HL-60/S4 treated with retinoic acid at 250 ng/mL for 4 days and 3 days (cell line): ENCODE measurements at regions not wholly inside any gene's neighbourhood (a gene's known extent, or its start where the extent isn't known, plus 50 kb on each side); places are given as distances from the start of the nearest gene placed in this dataset.

ENCODE experiments used
- in situ Hi-C: fragments of 300-500 bp; cut with MboI; formaldehyde crosslinking; loops from 2 replicates; pipeline ENCODE4 v1.7.0; 2022; ENCODE audit warnings: low sequenced_read_pairs

GRCh38 chr3:150248888-150249681, 159.0 kb upstream of the TSC22D2 start:
- in situ Hi-C loops = loop anchor here (25.0 kb wide), 1 partner anchor 238 kb away; no protein-coding TSS in a partner anchor

DNA sequence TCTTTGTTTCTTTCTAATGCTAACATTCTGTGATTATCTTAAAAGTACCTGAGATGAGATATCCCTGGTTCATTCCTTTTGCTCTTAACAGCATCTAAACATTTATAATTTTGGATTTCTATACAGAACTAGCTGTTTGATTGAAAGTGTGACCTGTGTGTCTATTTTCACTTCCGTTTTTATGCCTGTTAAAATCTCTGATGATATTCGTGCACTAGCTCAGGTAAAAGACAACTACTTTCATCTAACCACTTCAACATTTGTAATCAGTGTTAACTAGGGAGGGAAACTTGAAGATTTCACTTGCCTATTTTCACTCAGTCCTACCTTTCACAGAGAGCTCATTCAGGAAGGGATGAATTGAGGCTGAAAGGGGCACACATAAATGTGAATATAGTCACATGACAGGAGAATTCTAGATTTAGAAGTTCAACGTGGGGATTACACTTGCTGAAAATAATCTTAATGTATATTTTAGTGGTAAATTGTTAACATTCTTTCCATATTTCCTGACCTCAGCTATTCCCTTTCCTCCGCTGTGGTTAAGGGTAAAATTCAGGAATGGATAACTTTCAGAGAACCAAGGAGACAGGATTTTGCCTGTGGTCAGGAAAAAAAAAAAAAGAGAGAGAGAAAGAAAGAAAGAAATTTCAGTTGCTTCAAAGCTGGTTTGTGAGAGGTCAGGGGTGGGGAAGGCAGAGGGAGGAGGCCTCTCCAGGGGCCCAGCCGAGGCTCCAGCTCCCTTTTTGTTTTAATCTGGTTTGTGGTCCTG, 159.8 kb upstream of the TSC22D2 start:
- in situ Hi-C loops = loop anchor here (25.0 kb wide), 1 partner anchor 239 kb away; no protein-coding TSS in a partner anchor

GRCh38 chr3:150247441-150247840, 160.7 kb upstream of the TSC22D2 start:
- in situ Hi-C loops = loop anchor here (25.0 kb wide), 1 partner anchor 240 kb away; no protein-coding TSS in a partner anchor

- in situ Hi-C loops = loop anchor here (25.0 kb wide), 1 partner anchor 244 kb away; no protein-coding TSS in a partner anchor
Measured at GRCh38 chr3:150243466-150243865, 164.6 kb upstream of the TSC22D2 start.

DNA sequence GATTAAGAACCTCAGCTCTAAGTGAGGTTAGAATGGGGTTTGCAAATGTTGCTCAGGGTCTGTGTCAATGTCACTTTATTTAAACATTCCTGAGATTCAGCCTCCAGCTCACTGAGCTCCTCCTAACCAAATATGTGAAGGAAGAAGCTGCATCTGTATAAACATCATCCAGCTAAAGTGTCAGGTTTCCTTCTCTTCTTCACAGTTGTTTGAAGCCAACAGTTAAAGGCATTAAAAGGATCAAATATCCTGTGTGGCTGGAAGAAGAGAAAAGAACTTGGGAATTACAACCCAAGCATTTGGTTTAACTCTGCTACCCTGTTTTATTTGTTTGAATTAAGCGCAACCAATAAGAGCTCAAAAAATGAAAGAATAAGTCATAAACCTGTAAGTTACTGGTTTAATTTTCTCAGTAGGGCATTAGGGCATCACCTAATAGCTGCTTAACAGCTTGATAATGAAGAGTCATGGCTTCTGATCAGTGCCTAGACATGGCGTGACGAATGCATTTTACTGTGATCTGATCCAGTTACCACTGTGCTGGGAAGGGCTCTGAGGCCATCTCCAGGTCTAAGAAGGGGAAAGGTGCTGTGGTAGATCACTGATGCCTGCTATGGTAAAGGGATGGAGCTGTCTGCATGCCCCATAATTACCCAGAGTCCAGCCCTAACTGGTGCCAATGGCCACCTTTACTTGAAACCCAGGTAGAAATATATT, 165.7 kb upstream of the TSC22D2 start:
- in situ Hi-C loops = loop anchor here (25.0 kb wide), 1 partner anchor 245 kb away; no protein-coding TSS in a partner anchor

GRCh38 chr3:150240891-150241290, 167.2 kb upstream of the TSC22D2 start:
- in situ Hi-C loops = loop anchor here (25.0 kb wide), 1 partner anchor 246 kb away; no protein-coding TSS in a partner anchor

DNA sequence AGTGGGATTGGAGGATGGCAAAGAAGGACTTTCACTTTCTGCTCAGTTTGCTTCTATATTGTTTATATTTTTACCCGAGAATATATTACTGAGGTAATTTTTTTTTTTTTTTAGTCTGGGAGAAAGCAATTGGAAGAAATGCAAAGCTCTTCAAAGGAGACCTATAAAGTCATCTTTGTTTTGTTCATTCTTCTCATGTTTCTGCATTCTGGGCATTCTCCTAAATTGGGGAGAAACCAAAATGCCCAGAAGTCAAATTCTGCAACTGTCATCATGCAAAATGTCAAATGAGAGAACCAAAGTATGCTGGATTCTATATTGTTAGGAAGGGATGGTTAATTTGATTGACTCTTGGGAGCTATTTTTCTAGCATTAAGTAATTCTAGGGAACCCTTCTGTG, 168.3 kb upstream of the TSC22D2 start:
- in situ Hi-C loops = loop anchor here (25.0 kb wide), 1 partner anchor 248 kb away; no protein-coding TSS in a partner anchor

DNA sequence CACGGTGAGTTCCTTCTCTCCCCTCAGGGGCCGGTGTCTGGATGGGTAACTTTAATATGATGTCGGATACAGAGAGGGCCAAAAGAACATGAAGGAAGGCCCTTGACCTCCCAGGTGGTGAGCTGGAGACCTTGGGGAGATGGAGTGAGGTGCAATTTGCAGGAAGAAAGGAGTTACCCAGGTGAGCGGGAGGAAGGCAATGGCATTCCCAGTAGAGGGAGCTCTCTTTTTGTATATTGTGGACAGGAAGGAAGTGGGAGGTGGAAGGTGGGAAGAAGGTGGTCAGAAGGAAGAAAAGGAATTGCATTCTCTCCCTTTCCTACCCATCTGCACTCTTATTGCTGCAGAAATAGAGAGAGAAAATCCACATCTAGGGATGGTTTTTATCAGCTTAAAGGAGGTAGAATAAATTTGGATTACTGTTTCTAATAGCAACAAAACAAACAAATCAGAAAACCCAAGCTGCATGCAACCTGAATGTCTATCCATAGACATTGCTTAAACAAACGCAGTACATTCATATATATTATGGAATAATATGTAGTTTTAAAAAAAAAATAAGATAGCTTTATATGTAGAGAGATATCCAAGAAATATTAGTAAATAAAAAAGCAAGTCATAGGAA, 169.0 kb upstream of the TSC22D2 start:
- in situ Hi-C loops = loop anchor here (25.0 kb wide), 1 partner anchor 248 kb away; no protein-coding TSS in a partner anchor

GRCh38 chr3:150238048-150238802, 169.9 kb upstream of the TSC22D2 start:
- in situ Hi-C loops = loop anchor here (25.0 kb wide), 1 partner anchor 249 kb away; no protein-coding TSS in a partner anchor

DNA sequence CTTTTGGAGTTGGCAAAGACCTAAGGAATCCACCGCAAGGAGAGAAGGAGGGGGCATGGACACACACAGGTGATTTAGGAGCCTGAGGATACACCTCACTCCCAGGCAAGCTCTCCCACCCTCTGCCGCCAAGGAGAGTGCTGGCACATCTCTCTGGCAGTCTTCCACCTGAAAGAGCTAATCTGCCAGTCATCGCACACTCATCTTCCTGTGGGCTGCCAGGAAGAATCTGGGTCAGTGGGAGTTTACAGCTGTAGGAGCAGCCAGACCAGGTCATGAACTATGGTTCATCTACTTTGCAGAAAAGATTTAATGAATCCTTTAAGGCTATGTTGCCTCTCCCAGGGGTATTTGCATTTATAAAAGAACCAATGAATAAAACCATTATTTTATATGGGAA, 170.6 kb upstream of the TSC22D2 start:
- in situ Hi-C loops = loop anchor here (25.0 kb wide), 1 partner anchor 250 kb away; no protein-coding TSS in a partner anchor

GRCh38 chr3:150236316-150237082, 171.6 kb upstream of the TSC22D2 start:
- in situ Hi-C loops = loop anchor here (25.0 kb wide), 1 partner anchor 251 kb away; no protein-coding TSS in a partner anchor

GRCh38 chr3:150235799-150236198, 172.3 kb upstream of the TSC22D2 start:
- in situ Hi-C loops = loop anchor here (25.0 kb wide), 1 partner anchor 252 kb away; no protein-coding TSS in a partner anchor

DNA sequence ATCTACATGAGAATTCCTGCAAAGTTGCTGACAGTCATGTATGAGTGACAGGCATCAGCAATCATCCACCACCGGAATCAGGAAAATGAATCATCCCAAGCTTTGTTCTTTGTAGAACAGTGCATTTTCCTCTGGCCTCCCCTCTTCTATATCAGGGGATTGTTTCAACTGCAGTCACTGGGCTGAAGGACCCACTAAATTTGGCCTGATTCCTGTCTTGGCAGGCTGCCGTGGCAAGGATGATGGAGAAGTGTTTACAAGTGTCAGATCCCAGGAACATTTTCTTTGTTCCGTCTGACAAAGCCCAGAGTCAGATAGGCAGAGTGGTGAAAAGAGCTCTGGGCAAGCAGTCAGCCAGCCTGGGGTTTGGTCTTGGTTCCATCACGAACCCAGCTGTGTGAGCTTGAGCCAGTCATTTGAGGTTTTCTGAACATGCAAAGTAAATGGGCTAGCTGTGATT, 175.1 kb upstream of the TSC22D2 start:
- in situ Hi-C loops = loop anchor here (25.0 kb wide), 1 partner anchor 254 kb away; no protein-coding TSS in a partner anchor

- in situ Hi-C loops = loop anchor here (25.0 kb wide), 1 partner anchor 257 kb away; no protein-coding TSS in a partner anchor
Measured at GRCh38 chr3:150230037-150230436, 178.1 kb upstream of the TSC22D2 start.

- in situ Hi-C loops = loop anchor here (25.0 kb wide), 1 partner anchor 259 kb away; no protein-coding TSS in a partner anchor
Measured at GRCh38 chr3:150228626-150229025, 179.5 kb upstream of the TSC22D2 start.

GRCh38 chr3:150227839-150228238, 180.3 kb upstream of the TSC22D2 start:
- in situ Hi-C loops = loop anchor here (25.0 kb wide), 1 partner anchor 259 kb away; no protein-coding TSS in a partner anchor

DNA sequence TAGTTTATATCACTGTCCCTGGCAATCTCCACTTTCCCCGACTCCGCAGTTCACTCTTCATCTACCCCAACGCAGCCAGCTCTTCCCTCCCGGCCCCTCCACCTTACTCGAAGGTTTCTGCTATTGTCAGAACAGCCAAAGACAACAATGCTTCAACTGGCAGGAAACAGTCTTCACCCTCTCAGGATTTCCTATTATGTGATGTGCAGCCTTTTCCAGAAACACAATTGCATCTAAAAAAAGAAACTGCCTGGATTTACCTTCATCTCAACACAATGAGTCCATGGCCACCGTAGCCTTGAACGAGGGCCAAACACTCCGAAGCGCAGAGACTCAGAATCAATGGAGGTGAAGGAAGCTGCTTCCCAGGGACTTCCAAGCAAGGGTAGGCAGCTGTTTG, 182.1 kb upstream of the TSC22D2 start:
- in situ Hi-C loops = loop anchor here (25.0 kb wide), 1 partner anchor 261 kb away; no protein-coding TSS in a partner anchor

DNA sequence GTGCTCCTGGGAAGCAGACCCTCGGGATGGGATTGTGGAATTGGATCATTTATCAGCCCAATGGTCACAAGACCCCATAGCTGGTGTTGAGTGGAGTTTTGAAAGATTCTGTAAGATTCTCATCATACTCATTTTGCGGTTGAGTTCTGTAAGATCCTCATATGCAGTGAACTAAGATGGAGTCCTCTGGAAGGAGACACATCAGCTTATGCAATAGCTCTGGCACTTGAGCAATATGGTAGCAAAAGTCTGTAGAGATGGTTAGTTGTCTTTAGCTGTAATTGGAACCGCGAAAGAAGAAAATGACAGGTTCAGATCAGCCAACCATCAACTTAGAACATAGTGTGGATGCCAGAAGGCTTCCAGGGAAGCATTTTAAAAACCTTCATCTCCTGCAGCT, 184.5 kb upstream of the TSC22D2 start:
- in situ Hi-C loops = no loop called here
